PC-9 (cell line): ENCODE measurements at regions not wholly inside any gene's neighbourhood (a gene's known extent, or its start where the extent isn't known, plus 50 kb on each side); places are given as distances from the start of the nearest gene placed in this dataset.

Experiments used
- BruUV-seq: library from RNA; stranded (reverse); fragments of 400-500 nt; replicated peaks from 2 replicates; lab custom pipeline; 2021; lab: Mats Ljungman, UMichigan
- CTCF ChIA-PET: fragments of 300-600 bp; sonication (Branson Sonifier 250); formaldehyde crosslinking; loops from one replicate; lab custom pipeline; 2022; ENCODE audit warnings: antibody characterized with exemption; lab: Charles Lee
- POLR2A ChIA-PET: fragments of 300-600 bp; sonication (Branson Sonifier 250); formaldehyde crosslinking; loops from one replicate; lab custom pipeline; 2022; ENCODE audit warnings: antibody characterized with exemption; ENCODE audit not compliant: unreplicated experiment; lab: Charles Lee
- DNase-seq, 2 experiments: peaks; one replicate each; pipeline versions ENCODE4 v3.0.0 to v3.0.0-alpha.2; 2015 to 2022; ENCODE audit warnings: mixed read lengths in 1 of 2
- H2AFZ ChIP-seq: fragments of 200-600 bp; sonication (generic); 2 replicates; pipeline ENCODE4 v1.8.1; 2017; ENCODE audit warnings: antibody characterized with exemption
- H3F3A ChIP-seq: fragments of 200-600 bp; sonication (generic); 2 replicates; pipeline ENCODE4 v1.8.1; 2017; ENCODE audit warnings: antibody characterized with exemption, mild to moderate bottlenecking, low read depth; ENCODE audit not compliant: insufficient read depth
- H3K27ac ChIP-seq: fragments of 200-600 bp; sonication (generic); 2 replicates; pipeline ENCODE4 v1.6.1; 2016; ENCODE audit warnings: mixed run types
- H3K27me3 ChIP-seq: fragments of 200-600 bp; sonication (generic); 2 replicates; pipeline ENCODE4 v1.6.1; 2016; ENCODE audit warnings: low read depth, mixed run types; ENCODE audit not compliant: insufficient read depth
- H3K36me3 ChIP-seq: fragments of 200-600 bp; sonication (generic); 2 replicates; pipeline ENCODE4 v1.6.1; 2016; ENCODE audit warnings: low read depth, mixed run types
- H3K4me1 ChIP-seq: fragments of 200-600 bp; sonication (generic); replicated peaks from 2 replicates; pipeline ENCODE4 v1.6.1; 2016; ENCODE audit warnings: mixed run types; ENCODE audit not compliant: insufficient read depth
- H3K4me2 ChIP-seq: fragments of 200-600 bp; sonication (generic); 2 replicates; pipeline ENCODE4 v1.6.1; 2017; ENCODE audit warnings: mixed run types
- H3K4me3 ChIP-seq: fragments of 200-600 bp; sonication (generic); 2 replicates; pipeline ENCODE4 v1.6.1; 2016; ENCODE audit warnings: mixed run types
- H3K79me2 ChIP-seq: fragments of 200-600 bp; sonication (generic); 2 replicates; pipeline ENCODE4 v1.6.1; 2017; ENCODE audit warnings: low read depth, mixed run types
- H3K9me2 ChIP-seq: fragments of 200-600 bp; sonication (generic); 2 replicates; pipeline ENCODE4 v1.8.1; 2017; ENCODE audit warnings: mild to moderate bottlenecking; ENCODE audit not compliant: insufficient read depth
- H3K9me3 ChIP-seq: fragments of 200-600 bp; sonication (generic); 2 replicates; pipeline ENCODE4 v1.8.1; 2016; ENCODE audit warnings: low read depth; ENCODE audit not compliant: insufficient read depth
- H4K20me1 ChIP-seq: fragments of 200-600 bp; sonication (generic); 2 replicates; pipeline ENCODE4 v1.8.1; 2017; ENCODE audit not compliant: insufficient read depth
- EZH2 ChIP-seq: fragments of 200-600 bp; sonication (generic); IDR thresholded peaks from 2 replicates; pipeline ENCODE4 v1.8.0; 2017; ENCODE audit warnings: antibody characterized with exemption, low read depth
- intact Hi-C: fragments of 100-400 bp; cut with micrococcal nuclease; formaldehyde crosslinking; loops from one replicate; pipeline ENCODE4 v1.10.0; 2022; ENCODE audit not compliant: unreplicated experiment
- TF ChIP-seq, protein P1 (sequence below): fragments of 200-600 bp; sonication (generic); conservative IDR thresholded peaks from 2 replicates; pipeline ENCODE4 v1.6.1; 2017; ENCODE audit warnings: mixed run types, antibody characterized with exemption, mild to moderate bottlenecking, moderate library complexity

DNA sequence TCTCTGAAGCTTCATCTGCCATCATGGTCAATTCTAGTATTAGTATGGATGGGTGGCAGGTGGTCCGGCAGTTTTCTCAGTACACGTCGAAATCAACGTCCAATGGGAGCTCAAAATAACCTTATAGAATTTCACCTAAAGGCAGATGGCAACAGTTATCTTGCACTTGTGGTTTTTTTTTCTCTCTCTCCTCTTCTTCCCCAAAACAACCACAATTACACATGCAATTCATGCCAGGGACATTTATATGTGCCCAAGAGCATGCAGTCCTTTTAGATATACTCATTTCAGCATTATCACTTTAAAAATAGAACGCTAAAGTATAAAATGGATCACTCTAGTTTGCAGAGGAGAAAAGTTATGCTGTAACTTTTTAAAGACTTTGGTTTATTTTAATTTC lies 1428.9 kb upstream of the WWC1 start:
- no peak overlapping the region for H3K27ac ChIP-seq
- ChIA-PET POLR2A (no interaction called here), CTCF (no interaction called here)
- H3K4me3 ChIP-seq: no peak overlapping the region
- DNase-seq: no peak
- intact Hi-C loops: no loop called here
- no peaks in the 10 kb centered on the region for H3K36me3 ChIP-seq
- 0 out of 2 replicates have a peak, but pooled peaks cover 2% of the 10 kb centered on the region for H4K20me1 ChIP-seq
- no peaks in the 10 kb centered on the region for H3F3A ChIP-seq
- TF ChIP-seq, protein P1, sequence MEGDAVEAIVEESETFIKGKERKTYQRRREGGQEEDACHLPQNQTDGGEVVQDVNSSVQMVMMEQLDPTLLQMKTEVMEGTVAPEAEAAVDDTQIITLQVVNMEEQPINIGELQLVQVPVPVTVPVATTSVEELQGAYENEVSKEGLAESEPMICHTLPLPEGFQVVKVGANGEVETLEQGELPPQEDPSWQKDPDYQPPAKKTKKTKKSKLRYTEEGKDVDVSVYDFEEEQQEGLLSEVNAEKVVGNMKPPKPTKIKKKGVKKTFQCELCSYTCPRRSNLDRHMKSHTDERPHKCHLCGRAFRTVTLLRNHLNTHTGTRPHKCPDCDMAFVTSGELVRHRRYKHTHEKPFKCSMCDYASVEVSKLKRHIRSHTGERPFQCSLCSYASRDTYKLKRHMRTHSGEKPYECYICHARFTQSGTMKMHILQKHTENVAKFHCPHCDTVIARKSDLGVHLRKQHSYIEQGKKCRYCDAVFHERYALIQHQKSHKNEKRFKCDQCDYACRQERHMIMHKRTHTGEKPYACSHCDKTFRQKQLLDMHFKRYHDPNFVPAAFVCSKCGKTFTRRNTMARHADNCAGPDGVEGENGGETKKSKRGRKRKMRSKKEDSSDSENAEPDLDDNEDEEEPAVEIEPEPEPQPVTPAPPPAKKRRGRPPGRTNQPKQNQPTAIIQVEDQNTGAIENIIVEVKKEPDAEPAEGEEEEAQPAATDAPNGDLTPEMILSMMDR: no peak
- no peak for TF ChIP-seq EZH2
- no peaks in the 10 kb centered on the region for H3K9me3 ChIP-seq
- H3K4me1 ChIP-seq: no peaks in the 10 kb centered on the region
- no peaks in the 10 kb centered on the region for H3K27me3 ChIP-seq
- BruUV-seq: no TSS peak
- H3K79me2 ChIP-seq: no peaks in the 10 kb centered on the region
- H3K4me2 ChIP-seq: no peak overlapping the region
- H3K9me2 ChIP-seq: no peaks in the 10 kb centered on the region
- H2AFZ ChIP-seq: no peak overlapping the region

DNA sequence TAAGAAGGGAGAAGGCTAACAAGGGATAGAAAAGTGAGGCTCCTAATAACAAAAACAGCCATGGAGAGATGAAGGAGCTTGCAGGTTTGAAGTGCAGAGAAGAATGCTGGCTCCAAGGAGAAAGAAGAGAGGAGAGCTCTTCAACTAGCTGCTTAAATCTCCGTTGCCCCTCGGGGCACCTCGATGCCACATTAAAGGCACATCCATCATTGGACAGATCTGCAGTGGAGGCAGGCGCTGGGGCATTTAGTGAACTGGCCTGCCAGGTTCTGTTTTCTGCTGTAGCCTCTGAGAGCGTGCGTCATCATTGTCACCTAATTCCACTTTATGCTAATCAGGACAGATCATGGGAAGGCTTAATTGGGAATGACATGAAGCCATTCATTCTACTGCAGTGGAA lies 1426.2 kb upstream of the WWC1 start:
- CTCF ChIA-PET: no interaction called here

DNA sequence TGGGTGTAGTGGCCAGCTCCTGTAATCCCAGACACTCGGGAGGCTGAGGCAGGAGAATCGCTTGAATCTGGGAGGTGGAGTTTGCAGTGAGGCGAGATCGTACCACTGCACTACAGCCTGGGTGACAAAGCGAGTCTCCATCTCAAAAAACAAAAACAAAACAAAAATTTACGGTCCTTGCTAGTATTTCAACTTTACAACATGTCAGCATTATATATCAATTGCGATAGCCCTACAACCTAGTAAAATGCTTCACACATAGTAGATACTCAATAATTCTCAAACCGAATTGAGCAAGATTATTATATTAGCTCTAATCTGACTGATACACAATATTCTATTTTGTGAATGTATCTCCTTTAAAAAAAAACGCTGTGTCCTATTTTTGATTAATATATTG lies 1411.0 kb upstream of the WWC1 start:
- Histone ChIP-seq H3K4me3 (no peak overlapping the region), H3K27ac (no peak overlapping the region), H3K9me2 (no peaks in the 10 kb centered on the region), H3K36me3 (no peaks in the 10 kb centered on the region), H3K4me2 (no peak overlapping the region), H3K79me2 (no peaks in the 10 kb centered on the region), H2AFZ (no peak overlapping the region), H3F3A (no peaks in the 10 kb centered on the region), H3K27me3 (0 out of 2 replicates have a peak, but pooled peaks cover 9% of the 10 kb centered on the region), H3K9me3 (no peaks in the 10 kb centered on the region), H3K4me1 (no peaks in the 10 kb centered on the region), H4K20me1 (no peaks in the 10 kb centered on the region)
- no peak for TF ChIP-seq EZH2
- TF ChIP-seq, protein P1: no peak
- no TSS peak for BruUV-seq
- CTCF ChIA-PET: no interaction called here
- DNase-seq: no peak
- POLR2A ChIA-PET: no interaction called here
- intact Hi-C loops: loop anchor here (5.0 kb wide), 1 partner anchor 467 kb away; no protein-coding TSS in a partner anchor

More for the DNA sequence above, 1426.2 kb upstream of the WWC1 start:
- no peaks in the 10 kb centered on the region for H3F3A ChIP-seq
- no peak for DNase-seq
- TF ChIP-seq, protein P1: no peak
- TF ChIP-seq EZH2: no peak
- no peaks in the 10 kb centered on the region for H3K27me3 ChIP-seq
- H3K9me3 ChIP-seq: no peaks in the 10 kb centered on the region
- intact Hi-C loops: no loop called here
- POLR2A ChIA-PET: no interaction called here
- no TSS peak for BruUV-seq
- H3K4me1 ChIP-seq: no peaks in the 10 kb centered on the region
- no peak overlapping the region for H3K4me3 ChIP-seq
- no peak overlapping the region for H2AFZ ChIP-seq
- no peaks in the 10 kb centered on the region for H3K36me3 ChIP-seq
- H3K79me2 ChIP-seq: no peaks in the 10 kb centered on the region
- 0 out of 2 replicates have a peak, but pooled peaks cover 2% of the 10 kb centered on the region for H4K20me1 ChIP-seq
- no peak overlapping the region for H3K27ac ChIP-seq
- no peak overlapping the region for H3K4me2 ChIP-seq
- no peaks in the 10 kb centered on the region for H3K9me2 ChIP-seq
